Sigmoid colon (tissue), 6 donors: ENCODE measurements at regions not wholly inside any gene's neighbourhood (a gene's known extent, or its start where the extent isn't known, plus 50 kb on each side); places are given as distances from the start of the nearest gene placed in this dataset.

Experiments
- DNase-seq: peaks from one replicate; pipeline ENCODE4 v3.0.0-alpha.2; 2019
- H3K27ac ChIP-seq, 4 donors: fragments of 200-600 bp; sonication (generic); one replicate each; pipeline ENCODE4 v1.5.1; 2016 to 2019; ENCODE audit warnings: mild to moderate bottlenecking in 1 of 4
- H3K27me3 ChIP-seq, 3 donors: fragments of 200-600 bp; sonication (generic); one replicate each; pipeline ENCODE4 v1.5.1; 2019; ENCODE audit warnings: mild to moderate bottlenecking in 1 of 3
- H3K36me3 ChIP-seq, 4 donors: fragments of 200-600 bp; sonication (generic); one replicate each; pipeline ENCODE4 v1.5.1; 2016 to 2019
- H3K4me1 ChIP-seq, 4 donors: fragments of 200-600 bp; sonication (generic); one replicate each; pipeline ENCODE4 v1.5.1; 2017 to 2019
- H3K4me3 ChIP-seq, 4 donors: fragments of 200-600 bp; sonication (generic); one replicate each; pipeline ENCODE4 v1.5.1; 2017 to 2019; ENCODE audit warnings: mild to moderate bottlenecking in 2 of 4, moderate library complexity in 1 of 4
- H3K9me3 ChIP-seq, 4 donors: fragments of 200-600 bp in 3 of 4; sonication (generic) in 3 of 4; one replicate each; pipeline versions ENCODE4 v1.5.1 to v1.6.1; 2013 to 2019
- EP300 ChIP-seq, 4 donors: sonication (generic); formaldehyde crosslinking; IDR thresholded peaks; one replicate each; pipeline ENCODE4 v1.6.1; 2017; ENCODE audit warnings: antibody characterized with exemption in 4 of 4
- POLR2A ChIP-seq, 2 donors: fragments of 450-650 bp; IDR thresholded peaks; one replicate each; pipeline ENCODE4 v1.6.1; 2016; ENCODE audit warnings: antibody characterized with exemption in 2 of 2, mild to moderate bottlenecking in 2 of 2, moderate library complexity in 2 of 2
- POLR2AphosphoS5 ChIP-seq, 4 donors: sonication (generic); formaldehyde crosslinking; IDR thresholded peaks; one replicate each; pipeline ENCODE4 v1.6.1; 2017; ENCODE audit warnings: antibody characterized with exemption in 4 of 4
- WGBS, 2 donors: extraction: QIAGEN DNeasy Blood & Tissue Kit; methylation state at CpG; one replicate each; pipeline ENCODE4 v1.1.7; 2013; 5-methylcytosine and 5-hydroxymethylcytosine counted together
- intact Hi-C: fragments of 100-400 bp; cut with DNase I; formaldehyde crosslinking; loops from one replicate; pipeline ENCODE4 v1.15.1; 2023
- TF ChIP-seq, protein P1 (sequence below), 4 experiments: fragments of 450-650 bp in 3 of 4; fragments of 200-600 bp in 1 of 4; IDR thresholded peaks; one replicate each; pipeline ENCODE4 v1.5.1; 2016 to 2019; ENCODE audit warnings: antibody characterized with exemption in 4 of 4, mild to moderate bottlenecking in 3 of 4, moderate library complexity in 2 of 4
- donor health status: healthy with polysubstance abuse.
- donor health status: healthy.

- no peaks in the 10 kb centered on the region for H3K4me1 ChIP-seq
- intact Hi-C loops = no loop called here
- no peak for DNase-seq
- no peak overlapping the region for H3K4me3 ChIP-seq
- H3K27me3 ChIP-seq = no peaks in the 10 kb centered on the region
- H3K36me3 ChIP-seq = no peaks in the 10 kb centered on the region
- 24 to 53% methylated on average over 1 of the region's 1 CpG for whole genome bisulfite sequencing, 2 donors
- TF ChIP-seq EP300 (IDR thresholded peaks at IDR 0.05) = no peak
- TF ChIP-seq, protein P1, sequence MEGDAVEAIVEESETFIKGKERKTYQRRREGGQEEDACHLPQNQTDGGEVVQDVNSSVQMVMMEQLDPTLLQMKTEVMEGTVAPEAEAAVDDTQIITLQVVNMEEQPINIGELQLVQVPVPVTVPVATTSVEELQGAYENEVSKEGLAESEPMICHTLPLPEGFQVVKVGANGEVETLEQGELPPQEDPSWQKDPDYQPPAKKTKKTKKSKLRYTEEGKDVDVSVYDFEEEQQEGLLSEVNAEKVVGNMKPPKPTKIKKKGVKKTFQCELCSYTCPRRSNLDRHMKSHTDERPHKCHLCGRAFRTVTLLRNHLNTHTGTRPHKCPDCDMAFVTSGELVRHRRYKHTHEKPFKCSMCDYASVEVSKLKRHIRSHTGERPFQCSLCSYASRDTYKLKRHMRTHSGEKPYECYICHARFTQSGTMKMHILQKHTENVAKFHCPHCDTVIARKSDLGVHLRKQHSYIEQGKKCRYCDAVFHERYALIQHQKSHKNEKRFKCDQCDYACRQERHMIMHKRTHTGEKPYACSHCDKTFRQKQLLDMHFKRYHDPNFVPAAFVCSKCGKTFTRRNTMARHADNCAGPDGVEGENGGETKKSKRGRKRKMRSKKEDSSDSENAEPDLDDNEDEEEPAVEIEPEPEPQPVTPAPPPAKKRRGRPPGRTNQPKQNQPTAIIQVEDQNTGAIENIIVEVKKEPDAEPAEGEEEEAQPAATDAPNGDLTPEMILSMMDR (IDR thresholded peaks at IDR 0.05) = no peak
- TF ChIP-seq POLR2AphosphoS5 (IDR thresholded peaks at IDR 0.05) = no peak
- TF ChIP-seq POLR2A (IDR thresholded peaks at IDR 0.05) = no peak
- H3K27ac ChIP-seq = no peak overlapping the region
- no peaks in the 10 kb centered on the region for H3K9me3 ChIP-seq
Measured at GRCh38 chr20:54372313-54372712, 103.1 kb upstream of the DOK5 start.

- Histone ChIP-seq H3K4me1 (no peaks in the 10 kb centered on the region), H3K36me3 (no peaks in the 10 kb centered on the region), H3K27ac (no peak overlapping the region), H3K27me3 (no peaks in the 10 kb centered on the region), H3K9me3 (no peaks in the 10 kb centered on the region), H3K4me3 (no peak overlapping the region)
- no peak for DNase-seq
- intact Hi-C loops = no loop called here
- TF ChIP-seq POLR2A (IDR thresholded peaks at IDR 0.05) (no peak), EP300 (IDR thresholded peaks at IDR 0.05) (no peak), POLR2AphosphoS5 (IDR thresholded peaks at IDR 0.05) (no peak)
- TF ChIP-seq, protein P1 (IDR thresholded peaks at IDR 0.05) = no peak
- 62 to 83% methylated on average over 1 of the region's 1 CpG for WGBS, 2 donors
Measured at GRCh38 chr20:54377992-54378773, 97.2 kb upstream of the DOK5 start.

- DNase-seq = no peak
- 79 to 82% methylated on average over 7 of the region's 7 CpGs for WGBS, 2 donors
- Histone ChIP-seq H3K4me3 (no peak overlapping the region), H3K27me3 (no peaks in the 10 kb centered on the region), H3K4me1 (no peaks in the 10 kb centered on the region), H3K27ac (no peak overlapping the region), H3K36me3 (no peaks in the 10 kb centered on the region), H3K9me3 (no peaks in the 10 kb centered on the region)
- intact Hi-C loops = no loop called here
- TF ChIP-seq, protein P1 (IDR thresholded peaks at IDR 0.05) = no peak
- no peak for TF ChIP-seq POLR2A (IDR thresholded peaks at IDR 0.05)
Measured at GRCh38 chr20:54379893-54380584, 95.4 kb upstream of the DOK5 start.

DNA sequence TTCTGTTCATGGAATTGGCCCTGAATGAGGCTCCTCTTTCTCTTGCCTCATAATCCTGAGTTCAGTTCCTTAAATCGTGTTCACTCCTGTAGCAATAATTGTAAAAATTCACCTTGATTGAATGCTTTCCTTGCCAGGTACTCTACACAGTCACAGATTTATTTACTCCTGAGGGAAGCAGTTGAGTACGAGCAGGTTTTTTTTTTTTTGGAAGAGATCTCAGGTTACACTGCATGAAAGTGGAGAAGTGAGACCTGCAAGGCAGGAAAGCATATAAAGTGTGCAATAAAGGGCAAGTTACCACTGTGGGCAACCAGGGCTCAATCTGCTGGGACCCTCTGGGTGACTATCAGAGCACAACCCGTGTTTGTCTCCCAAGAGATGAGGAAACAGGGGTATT, 93.0 kb upstream of the DOK5 start:
- no peaks in the 10 kb centered on the region for H3K27me3 ChIP-seq
- 11 to 26% methylated on average over 3 of the region's 3 CpGs for WGBS, 2 donors
- no peaks in the 10 kb centered on the region for H3K36me3 ChIP-seq
- H3K9me3 ChIP-seq = no peaks in the 10 kb centered on the region
- no peak overlapping the region for H3K27ac ChIP-seq
- intact Hi-C loops = no loop called here
- TF ChIP-seq EP300 (IDR thresholded peaks at IDR 0.05) (no peak), POLR2AphosphoS5 (IDR thresholded peaks at IDR 0.05) (no peak), POLR2A (IDR thresholded peaks at IDR 0.05) (no peak)
- TF ChIP-seq, protein P1 (IDR thresholded peaks at IDR 0.05) = no peak
- H3K4me1 ChIP-seq = no peaks in the 10 kb centered on the region
- H3K4me3 ChIP-seq = no peak overlapping the region
- no peak for DNase-seq
